ENCODE measurements at regions not wholly inside any gene's neighbourhood (a gene's known extent, or its start where the extent isn't known, plus 50 kb on each side); places are given as distances from the start of the nearest gene placed in this dataset.

DNA sequence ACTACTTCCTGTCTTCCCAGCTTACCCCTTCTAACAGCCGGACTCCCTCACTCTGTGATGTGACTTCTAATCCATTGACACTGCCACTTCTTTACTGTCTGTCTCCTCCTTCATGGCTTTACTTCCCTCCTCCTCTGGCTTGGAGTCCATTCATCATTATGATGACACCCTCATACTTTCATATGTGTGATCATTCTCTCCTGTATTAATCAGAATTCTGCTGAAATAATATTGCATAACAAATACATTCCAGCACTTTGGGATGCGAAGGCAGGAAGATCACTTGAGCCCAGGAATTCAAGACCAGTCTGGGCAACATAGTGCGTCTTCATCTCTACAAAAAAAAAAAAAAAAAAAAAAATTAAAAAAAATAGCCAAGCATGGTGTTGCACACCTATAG, 147.9 kb upstream of the BTBD3 start:
- no peaks in the 10 kb centered on the region for H4K20me1 ChIP-seq (ENCODE audit: insufficient read depth)
- H3K36me3 ChIP-seq (ENCODE audit: insufficient read depth, low read length) = no peaks in the 10 kb centered on the region
- H3K9ac ChIP-seq (ENCODE audit: low read length) = no peak overlapping the region
- H3K9me3 ChIP-seq (ENCODE audit: low read length) = no peaks in the 10 kb centered on the region
- no peak overlapping the region for H2AFZ ChIP-seq (ENCODE audit: low read depth, low read length)
- H3F3A ChIP-seq (ENCODE audit: insufficient read depth, low read length, poor library complexity, severe bottlenecking) = no peaks in the 10 kb centered on the region
- no peaks in the 10 kb centered on the region for H3K27me3 ChIP-seq (ENCODE audit: insufficient read depth, low read depth, low read length)
- H3K27ac ChIP-seq (ENCODE audit: low read length) = no peak overlapping the region
- no peaks in the 10 kb centered on the region for H3K79me2 ChIP-seq (replicated peaks; ENCODE audit: insufficient read depth, low read length)
- TF ChIP-seq POLR2AphosphoS5 (IDR thresholded peaks at IDR 0.05) (no peak), SMC3 (conservative IDR thresholded peaks at IDR 0.05; ENCODE audit: poor library complexity) (no peak), TAF1 (IDR thresholded peaks at IDR 0.05; ENCODE audit: low read depth) (no peak), RAD21 (conservative IDR thresholded peaks at IDR 0.05) (no peak), REST (IDR thresholded peaks at IDR 0.05; ENCODE audit: borderline replicate concordance) (no peak), MXI1 (conservative IDR thresholded peaks at IDR 0.05; ENCODE audit: poor library complexity, severe bottlenecking) (no peak)
- H3K4me2 ChIP-seq (ENCODE audit: low read length) = no peak overlapping the region
- H3K9me2 ChIP-seq (ENCODE audit: insufficient read depth, low read length) = no peaks in the 10 kb centered on the region
- no peak overlapping the region for H3K4me3 ChIP-seq (ENCODE audit: low read length)

DNA sequence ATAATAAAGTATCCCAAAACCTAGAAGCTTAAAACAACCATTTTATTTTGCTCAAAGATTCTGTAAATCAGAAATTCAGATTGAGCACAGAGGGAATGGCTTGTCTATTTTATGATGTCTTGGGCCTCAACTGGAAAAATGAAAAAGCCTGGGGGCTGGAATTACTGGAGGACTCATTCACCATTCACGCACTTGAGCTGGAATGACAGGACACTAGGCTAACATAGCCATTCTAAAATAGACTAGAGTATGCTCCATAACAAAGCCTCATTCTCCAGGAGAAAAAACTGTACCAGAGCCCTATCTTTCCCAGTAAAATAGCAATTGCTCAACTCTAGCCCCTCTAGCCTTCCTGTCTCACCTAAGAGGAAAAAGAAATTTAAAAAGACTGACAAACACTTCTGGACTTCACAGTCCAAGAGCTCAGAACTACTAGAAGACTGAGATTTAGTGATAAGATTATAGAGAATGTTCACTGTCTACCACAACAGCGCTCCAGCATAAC, 145.4 kb upstream of the BTBD3 start:
- TF ChIP-seq REST (IDR thresholded peaks at IDR 0.05; ENCODE audit: borderline replicate concordance) (no peak), MXI1 (conservative IDR thresholded peaks at IDR 0.05; ENCODE audit: poor library complexity, severe bottlenecking) (no peak), SMC3 (conservative IDR thresholded peaks at IDR 0.05; ENCODE audit: poor library complexity) (no peak), EP300 (conservative IDR thresholded peaks at IDR 0.05; ENCODE audit: poor library complexity, severe bottlenecking) (no peak), EZH2 (IDR thresholded peaks at IDR 0.05; ENCODE audit: borderline replicate concordance, insufficient read depth, low read length, poor library complexity, severe bottlenecking) (no peak), POLR2AphosphoS5 (IDR thresholded peaks at IDR 0.05) (no peak), TAF1 (IDR thresholded peaks at IDR 0.05; ENCODE audit: low read depth) (no peak), CTCF (IDR thresholded peaks at IDR 0.05; ENCODE audit: poor library complexity, severe bottlenecking) (no peak), RAD21 (conservative IDR thresholded peaks at IDR 0.05) (no peak)
- H3K79me2 ChIP-seq (replicated peaks; ENCODE audit: insufficient read depth, low read length) = no peaks in the 10 kb centered on the region
- H4K20me1 ChIP-seq (ENCODE audit: insufficient read depth) = no peaks in the 10 kb centered on the region
- H2AFZ ChIP-seq (ENCODE audit: low read depth, low read length) = no peak overlapping the region
- no peaks in the 10 kb centered on the region for H3F3A ChIP-seq (ENCODE audit: insufficient read depth, low read length, poor library complexity, severe bottlenecking)
- no peak overlapping the region for H3K4me3 ChIP-seq (ENCODE audit: low read length)
- H3K27ac ChIP-seq (ENCODE audit: low read length) = no peak overlapping the region
- no peak overlapping the region for H3K4me2 ChIP-seq (ENCODE audit: low read length)
- no peak overlapping the region for H3K9ac ChIP-seq (ENCODE audit: low read length)
- H3K27me3 ChIP-seq (ENCODE audit: insufficient read depth, low read depth, low read length) = no peaks in the 10 kb centered on the region
- no peaks in the 10 kb centered on the region for H3K9me3 ChIP-seq (ENCODE audit: low read length)
- H3K9me2 ChIP-seq (ENCODE audit: insufficient read depth, low read length) = no peaks in the 10 kb centered on the region
- H3K36me3 ChIP-seq (ENCODE audit: insufficient read depth, low read length) = no peaks in the 10 kb centered on the region

Data from neural cell (in vitro differentiated cells).